Neural cell (in vitro differentiated cells): ENCODE measurements at regions not wholly inside any gene's neighbourhood (a gene's known extent, or its start where the extent isn't known, plus 50 kb on each side); places are given as distances from the start of the nearest gene placed in this dataset.

ENCODE experiments used
- H2AFZ ChIP-seq: fragments of 200-600, 300-800 bp; sonication (generic), shearing (Covaris generic); 2 replicates; pipeline ENCODE4 v1.6.0; 2014; ENCODE audit warnings: low read depth, mild to moderate bottlenecking, antibody characterized with exemption, low read length, moderate library complexity
- H3F3A ChIP-seq: fragments of 200-600 bp; shearing (Covaris generic); 2 replicates; pipeline ENCODE4 v1.6.1; 2016; ENCODE audit warnings: mild to moderate bottlenecking, moderate library complexity, mixed read lengths, antibody characterized with exemption, low read length; ENCODE audit not compliant: insufficient read depth, poor library complexity, severe bottlenecking
- H3K27ac ChIP-seq: fragments of 200-600, 300-800 bp; sonication (generic), shearing (Covaris generic); 2 replicates; pipeline ENCODE4 v1.5.1; 2014; ENCODE audit warnings: mild to moderate bottlenecking, low read length, moderate library complexity
- H3K27me3 ChIP-seq: fragments of 300-800, 200-600 bp; sonication (generic), shearing (Covaris generic); 2 replicates; pipeline ENCODE4 v1.6.0; 2014; ENCODE audit warnings: mild to moderate bottlenecking, low read depth, low read length, moderate library complexity; ENCODE audit not compliant: insufficient read depth
- H3K36me3 ChIP-seq: fragments of 300-800, 200-600 bp; sonication (generic), shearing (Covaris generic); 2 replicates; pipeline ENCODE4 v1.5.1; 2014; ENCODE audit warnings: mild to moderate bottlenecking, antibody characterized with exemption, low read length, moderate library complexity; ENCODE audit not compliant: insufficient read depth
- H3K4me2 ChIP-seq: fragments of 300-800, 200-600 bp; sonication (generic), shearing (Covaris generic); 2 replicates; pipeline ENCODE4 v1.6.0; 2014; ENCODE audit warnings: mild to moderate bottlenecking, low read length
- H3K4me3 ChIP-seq: fragments of 300-800, 200-600 bp; sonication (generic), shearing (Covaris generic); 2 replicates; pipeline ENCODE4 v1.5.1; 2014; ENCODE audit warnings: mild to moderate bottlenecking, low read length, moderate library complexity
- H3K79me2 ChIP-seq: fragments of 200-600 bp; shearing (Covaris generic); replicated peaks from 2 replicates; pipeline ENCODE4 v1.6.0; 2014; ENCODE audit warnings: mild to moderate bottlenecking, low read length, moderate library complexity; ENCODE audit not compliant: insufficient read depth
- H3K9ac ChIP-seq: fragments of 300-800, 200-600 bp; sonication (generic), shearing (Covaris generic); 2 replicates; pipeline ENCODE4 v1.6.1; 2016; ENCODE audit warnings: mild to moderate bottlenecking, low read length, mixed read lengths
- H3K9me2 ChIP-seq: fragments of 200-600 bp; shearing (Covaris generic); 2 replicates; pipeline ENCODE4 v1.6.1; 2016; ENCODE audit warnings: mild to moderate bottlenecking, low read length, mixed read lengths; ENCODE audit not compliant: insufficient read depth
- H3K9me3 ChIP-seq: fragments of 200-600, 300-800 bp; sonication (generic), shearing (Covaris generic); 2 replicates; pipeline ENCODE4 v1.6.1; 2016; ENCODE audit warnings: mild to moderate bottlenecking, mixed run types, low read length, moderate library complexity, mixed read lengths
- H4K20me1 ChIP-seq: fragments of 200-600 bp; shearing (Covaris generic); 2 replicates; pipeline ENCODE4 v1.6.1; 2016; ENCODE audit warnings: mild to moderate bottlenecking, mixed run types; ENCODE audit not compliant: insufficient read depth
- EP300 ChIP-seq: fragments of 450-650 bp; conservative IDR thresholded peaks from 2 replicates; pipeline ENCODE4 v1.6.1; 2014; ENCODE audit warnings: antibody characterized with exemption, mild to moderate bottlenecking, moderate library complexity; ENCODE audit not compliant: poor library complexity, severe bottlenecking
- EZH2 ChIP-seq: fragments of 200-600, 300-800 bp; shearing (Covaris generic), sonication (generic); IDR thresholded peaks from 2 replicates; pipeline ENCODE4 v1.6.1; 2014; ENCODE audit warnings: antibody characterized with exemption, low read length, borderline replicate concordance, mild to moderate bottlenecking; ENCODE audit not compliant: insufficient read depth, poor library complexity, severe bottlenecking
- MXI1 ChIP-seq: fragments of 450-650 bp; conservative IDR thresholded peaks from 2 replicates; pipeline ENCODE4 v1.6.1; 2014; ENCODE audit warnings: antibody characterized with exemption, mild to moderate bottlenecking; ENCODE audit not compliant: poor library complexity, severe bottlenecking
- POLR2AphosphoS5 ChIP-seq: IDR thresholded peaks from 2 replicates; pipeline ENCODE4 v1.6.1; 2012
- RAD21 ChIP-seq: fragments of 450-650 bp; conservative IDR thresholded peaks from 2 replicates; pipeline ENCODE4 v1.6.1; 2014; ENCODE audit warnings: antibody characterized with exemption, mild to moderate bottlenecking, moderate library complexity
- SMC3 ChIP-seq: fragments of 450-650 bp; conservative IDR thresholded peaks from 2 replicates; pipeline ENCODE4 v1.6.1; 2014; ENCODE audit warnings: antibody characterized with exemption, mild to moderate bottlenecking, moderate library complexity; ENCODE audit not compliant: poor library complexity
- TAF1 ChIP-seq: IDR thresholded peaks from 2 replicates; pipeline ENCODE4 v1.6.1; 2012; ENCODE audit warnings: low read depth
- TF ChIP-seq, protein P1 (sequence below): fragments of 450-650 bp; IDR thresholded peaks from 2 replicates; pipeline ENCODE4 v1.5.1; 2014; ENCODE audit warnings: antibody characterized with exemption, mild to moderate bottlenecking, moderate library complexity; ENCODE audit not compliant: poor library complexity, severe bottlenecking
- TF ChIP-seq, protein P2 (sequence below): IDR thresholded peaks from 2 replicates; pipeline ENCODE4 v1.6.1; 2012; ENCODE audit warnings: borderline replicate concordance

DNA sequence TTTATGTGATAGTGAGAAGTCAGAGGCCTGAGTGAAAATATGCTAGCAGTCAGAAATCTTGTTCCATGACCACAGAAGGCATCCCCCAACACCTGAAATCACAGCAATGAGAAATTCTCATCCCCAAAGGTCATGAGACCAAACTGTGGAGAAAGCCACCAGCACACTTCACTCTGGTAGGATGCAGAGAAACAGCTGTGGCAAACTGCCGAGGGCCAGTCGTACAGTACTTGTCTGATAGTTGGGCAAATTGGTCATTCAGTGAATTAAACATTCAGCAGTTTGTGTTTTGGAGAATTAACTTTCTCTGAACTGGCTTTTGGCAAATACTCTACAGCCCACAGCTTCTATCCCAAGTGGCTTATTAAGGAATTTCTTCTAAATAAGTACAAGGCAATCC, 117.2 kb downstream of the TSN start:
- Histone ChIP-seq H3K4me2 (no peak overlapping the region), H4K20me1 (no peaks in the 10 kb centered on the region), H3K27ac (no peak overlapping the region), H3K9me3 (no peaks in the 10 kb centered on the region), H3K4me3 (no peak overlapping the region), H2AFZ (no peak overlapping the region), H3K27me3 (no peaks in the 10 kb centered on the region), H3K9me2 (no peaks in the 10 kb centered on the region), H3K36me3 (no peaks in the 10 kb centered on the region), H3F3A (no peaks in the 10 kb centered on the region), H3K9ac (no peak overlapping the region), H3K79me2 (no peaks in the 10 kb centered on the region)
- TF ChIP-seq RAD21 (no peak), POLR2AphosphoS5 (no peak), MXI1 (no peak), TAF1 (no peak), SMC3 (no peak), EZH2 (no peak)
- TF ChIP-seq, protein P1, sequence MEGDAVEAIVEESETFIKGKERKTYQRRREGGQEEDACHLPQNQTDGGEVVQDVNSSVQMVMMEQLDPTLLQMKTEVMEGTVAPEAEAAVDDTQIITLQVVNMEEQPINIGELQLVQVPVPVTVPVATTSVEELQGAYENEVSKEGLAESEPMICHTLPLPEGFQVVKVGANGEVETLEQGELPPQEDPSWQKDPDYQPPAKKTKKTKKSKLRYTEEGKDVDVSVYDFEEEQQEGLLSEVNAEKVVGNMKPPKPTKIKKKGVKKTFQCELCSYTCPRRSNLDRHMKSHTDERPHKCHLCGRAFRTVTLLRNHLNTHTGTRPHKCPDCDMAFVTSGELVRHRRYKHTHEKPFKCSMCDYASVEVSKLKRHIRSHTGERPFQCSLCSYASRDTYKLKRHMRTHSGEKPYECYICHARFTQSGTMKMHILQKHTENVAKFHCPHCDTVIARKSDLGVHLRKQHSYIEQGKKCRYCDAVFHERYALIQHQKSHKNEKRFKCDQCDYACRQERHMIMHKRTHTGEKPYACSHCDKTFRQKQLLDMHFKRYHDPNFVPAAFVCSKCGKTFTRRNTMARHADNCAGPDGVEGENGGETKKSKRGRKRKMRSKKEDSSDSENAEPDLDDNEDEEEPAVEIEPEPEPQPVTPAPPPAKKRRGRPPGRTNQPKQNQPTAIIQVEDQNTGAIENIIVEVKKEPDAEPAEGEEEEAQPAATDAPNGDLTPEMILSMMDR: no peak

DNA sequence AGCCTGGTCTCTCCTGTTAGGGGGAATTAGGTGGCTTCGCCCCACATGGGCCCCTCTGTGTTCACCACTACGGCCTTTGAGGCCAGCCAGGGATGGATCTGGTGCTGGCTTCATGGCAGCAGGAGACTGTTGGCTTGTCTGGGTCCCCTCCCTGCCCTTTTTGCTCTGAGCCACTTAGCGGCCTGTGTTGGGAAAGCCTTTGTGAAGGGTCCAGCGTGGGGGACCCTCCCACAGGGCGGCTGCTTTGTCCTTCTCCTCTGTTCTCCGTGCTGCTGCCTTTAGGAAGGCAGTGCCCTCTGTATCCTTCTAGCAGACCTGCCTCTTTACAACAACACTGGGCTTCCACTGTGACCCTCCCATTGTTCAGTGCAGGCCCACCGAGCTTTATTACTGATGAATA, 118.4 kb downstream of the TSN start:
- no peak overlapping the region for H3K4me2 ChIP-seq
- H3K79me2 ChIP-seq: no peaks in the 10 kb centered on the region
- no peaks in the 10 kb centered on the region for H3K36me3 ChIP-seq
- TF ChIP-seq RAD21 (no peak), SMC3 (no peak)
- TF ChIP-seq, protein P1: no peak
- no peaks in the 10 kb centered on the region for H3K27me3 ChIP-seq
- no peaks in the 10 kb centered on the region for H4K20me1 ChIP-seq
- H3F3A ChIP-seq: no peaks in the 10 kb centered on the region
- no peaks in the 10 kb centered on the region for H3K9me3 ChIP-seq
- no peak overlapping the region for H3K4me3 ChIP-seq
- H3K9ac ChIP-seq: no peak overlapping the region
- no peaks in the 10 kb centered on the region for H3K9me2 ChIP-seq
- H3K27ac ChIP-seq: no peak overlapping the region
- H2AFZ ChIP-seq: no peak overlapping the region

DNA sequence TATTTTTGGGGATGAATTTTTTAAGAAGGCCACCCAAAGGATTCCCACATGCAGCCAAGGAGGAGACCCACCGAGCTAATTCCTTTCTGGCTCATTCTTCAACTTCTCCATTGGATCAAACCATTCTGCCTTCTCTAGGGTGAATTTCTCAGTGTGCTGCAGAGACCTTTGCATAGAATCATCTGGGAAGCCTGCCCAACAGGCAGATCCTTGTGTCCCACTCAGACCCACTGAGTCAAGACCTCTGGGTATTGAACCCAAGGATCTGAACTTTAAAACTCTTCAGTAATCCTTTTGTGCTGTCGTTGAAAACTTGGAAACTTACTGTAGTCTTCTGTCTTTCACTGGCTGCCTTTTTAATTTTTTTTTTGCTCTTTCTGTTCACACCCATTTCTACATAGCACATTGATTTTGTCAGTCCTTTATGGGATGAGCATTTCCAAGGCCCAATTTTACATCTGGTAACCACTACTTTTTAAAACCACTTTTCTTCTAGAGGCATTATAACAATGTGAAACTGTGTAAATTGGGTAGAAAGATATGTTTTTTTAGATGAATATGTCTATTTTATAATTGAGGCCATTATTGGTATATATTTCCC, 120.2 kb downstream of the TSN start:
- Histone ChIP-seq H3K27me3 (no peaks in the 10 kb centered on the region), H3K4me2 (no peak overlapping the region), H3K9me3 (no peaks in the 10 kb centered on the region), H3K9me2 (no peaks in the 10 kb centered on the region), H4K20me1 (no peaks in the 10 kb centered on the region), H3F3A (no peaks in the 10 kb centered on the region), H3K79me2 (no peaks in the 10 kb centered on the region), H2AFZ (no peak overlapping the region), H3K36me3 (no peaks in the 10 kb centered on the region), H3K9ac (no peak overlapping the region), H3K27ac (no peak overlapping the region), H3K4me3 (no peak overlapping the region)
- no peak for TF ChIP-seq POLR2AphosphoS5
- TF ChIP-seq EP300: no peak
- TF ChIP-seq, protein P2, sequence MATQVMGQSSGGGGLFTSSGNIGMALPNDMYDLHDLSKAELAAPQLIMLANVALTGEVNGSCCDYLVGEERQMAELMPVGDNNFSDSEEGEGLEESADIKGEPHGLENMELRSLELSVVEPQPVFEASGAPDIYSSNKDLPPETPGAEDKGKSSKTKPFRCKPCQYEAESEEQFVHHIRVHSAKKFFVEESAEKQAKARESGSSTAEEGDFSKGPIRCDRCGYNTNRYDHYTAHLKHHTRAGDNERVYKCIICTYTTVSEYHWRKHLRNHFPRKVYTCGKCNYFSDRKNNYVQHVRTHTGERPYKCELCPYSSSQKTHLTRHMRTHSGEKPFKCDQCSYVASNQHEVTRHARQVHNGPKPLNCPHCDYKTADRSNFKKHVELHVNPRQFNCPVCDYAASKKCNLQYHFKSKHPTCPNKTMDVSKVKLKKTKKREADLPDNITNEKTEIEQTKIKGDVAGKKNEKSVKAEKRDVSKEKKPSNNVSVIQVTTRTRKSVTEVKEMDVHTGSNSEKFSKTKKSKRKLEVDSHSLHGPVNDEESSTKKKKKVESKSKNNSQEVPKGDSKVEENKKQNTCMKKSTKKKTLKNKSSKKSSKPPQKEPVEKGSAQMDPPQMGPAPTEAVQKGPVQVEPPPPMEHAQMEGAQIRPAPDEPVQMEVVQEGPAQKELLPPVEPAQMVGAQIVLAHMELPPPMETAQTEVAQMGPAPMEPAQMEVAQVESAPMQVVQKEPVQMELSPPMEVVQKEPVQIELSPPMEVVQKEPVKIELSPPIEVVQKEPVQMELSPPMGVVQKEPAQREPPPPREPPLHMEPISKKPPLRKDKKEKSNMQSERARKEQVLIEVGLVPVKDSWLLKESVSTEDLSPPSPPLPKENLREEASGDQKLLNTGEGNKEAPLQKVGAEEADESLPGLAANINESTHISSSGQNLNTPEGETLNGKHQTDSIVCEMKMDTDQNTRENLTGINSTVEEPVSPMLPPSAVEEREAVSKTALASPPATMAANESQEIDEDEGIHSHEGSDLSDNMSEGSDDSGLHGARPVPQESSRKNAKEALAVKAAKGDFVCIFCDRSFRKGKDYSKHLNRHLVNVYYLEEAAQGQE: no peak
- no peak for TF ChIP-seq EZH2
- TF ChIP-seq, protein P1: no peak
- TF ChIP-seq TAF1: no peak
- no peak for TF ChIP-seq RAD21
- TF ChIP-seq MXI1: no peak
- no peak for TF ChIP-seq SMC3
